Tibial nerve (tissue), 4 donors: ENCODE measurements at regions not wholly inside any gene's neighbourhood (a gene's known extent, or its start where the extent isn't known, plus 50 kb on each side); places are given as distances from the start of the nearest gene placed in this dataset.

Source experiments
- CTCF ChIP-seq, 5 experiments: fragments of 200-600 bp in 3 of 5; fragments of 450-650 bp in 2 of 5; sonication (generic) in 3 of 5; IDR thresholded peaks; one replicate each; pipeline ENCODE4 v1.5.1; 2016 to 2019; ENCODE audit warnings: antibody characterized with exemption in 5 of 5, mild to moderate bottlenecking in 3 of 5, moderate library complexity in 2 of 5
- EP300 ChIP-seq, 2 donors: sonication (generic); formaldehyde crosslinking; IDR thresholded peaks; one replicate each; pipeline ENCODE4 v1.6.1; 2017; ENCODE audit warnings: antibody characterized with exemption in 2 of 2, mild to moderate bottlenecking in 1 of 2

GRCh38 chr1:221594576-221594975 is 147.3 kb downstream of the DUSP10 start:
- TF ChIP-seq EP300 (IDR thresholded peaks at IDR 0.05) (no peak), CTCF (IDR thresholded peaks at IDR 0.05) (no peak)
